GM19035 (cell line): ENCODE measurements at regions not wholly inside any gene's neighbourhood (a gene's known extent, or its start where the extent isn't known, plus 50 kb on each side); places are given as distances from the start of the nearest gene placed in this dataset.
"Not testable (repeated sequence)": the region's sequence is repeated elsewhere in the genome, so short reads cannot be mapped to it uniquely, and the experiment has no call there.

Experiments used
- ATAC-seq: cut with Tn5 transposase; IDR thresholded peaks from one replicate; pipeline ENCODE4 v1.9.1; 2021; ENCODE audit not compliant: unreplicated experiment

GRCh38 chr13:38012096-38012495 is 142.5 kb upstream of the TRPC4 start:
- ATAC-seq = no peak

GRCh38 chr13:38008636-38009035 is 139.1 kb upstream of the TRPC4 start:
- no peak for ATAC-seq

GRCh38 chr13:38002606-38003005 is 133.0 kb upstream of the TRPC4 start:
- ATAC-seq = no peak

GRCh38 chr13:37997641-37998040 is 128.1 kb upstream of the TRPC4 start:
- ATAC-seq = no peak

GRCh38 chr13:37995092-37995491 is 125.5 kb upstream of the TRPC4 start:
- ATAC-seq = no peak

- ATAC-seq = no peak
Measured at GRCh38 chr13:37986811-37987210, 117.2 kb upstream of the TRPC4 start.

- no peak for ATAC-seq
Measured at GRCh38 chr13:37985281-37985680, 115.7 kb upstream of the TRPC4 start.

GRCh38 chr13:37984357-37984756 is 114.8 kb upstream of the TRPC4 start:
- no peak for ATAC-seq

GRCh38 chr13:37981932-37982331 is 112.4 kb upstream of the TRPC4 start:
- ATAC-seq = no peak

GRCh38 chr13:37978680-37979079 is 109.1 kb upstream of the TRPC4 start:
- no peak for ATAC-seq

GRCh38 chr13:37968555-37968954 is 99.0 kb upstream of the TRPC4 start:
- no peak for ATAC-seq

GRCh38 chr13:37966266-37966665 is 96.7 kb upstream of the TRPC4 start:
- no peak for ATAC-seq

- no peak for ATAC-seq
Measured at GRCh38 chr13:37960427-37960826, 90.9 kb upstream of the TRPC4 start.

GRCh38 chr13:37959284-37959683 is 89.7 kb upstream of the TRPC4 start:
- ATAC-seq = no peak

- no peak for ATAC-seq
Measured at GRCh38 chr13:37956536-37956935, 87.0 kb upstream of the TRPC4 start.

GRCh38 chr13:37954597-37954996 is 85.0 kb upstream of the TRPC4 start:
- not testable (repeated sequence) for ATAC-seq

- ATAC-seq = no peak
Measured at GRCh38 chr13:37954191-37954590, 84.6 kb upstream of the TRPC4 start.

- ATAC-seq = no peak
Measured at GRCh38 chr13:37953696-37954095, 84.1 kb upstream of the TRPC4 start.

- no peak for ATAC-seq
Measured at GRCh38 chr13:37950016-37950415, 80.4 kb upstream of the TRPC4 start.

- ATAC-seq = no peak
Measured at GRCh38 chr13:37947419-37948140, 78.0 kb upstream of the TRPC4 start.

- no peak for ATAC-seq
Measured at GRCh38 chr13:37945651-37946575, 76.3 kb upstream of the TRPC4 start.

- no peak for ATAC-seq
Measured at GRCh38 chr13:37944869-37945442, 75.4 kb upstream of the TRPC4 start.
